OCI-LY3 (cell line): ENCODE measurements at regions not wholly inside any gene's neighbourhood (a gene's known extent, or its start where the extent isn't known, plus 50 kb on each side); places are given as distances from the start of the nearest gene placed in this dataset.

Source experiments
- H2AFZ ChIP-seq: fragments of 200-600, 300-600 bp; shearing (Covaris generic); 2 replicates; pipeline ENCODE4 v1.6.0; 2014; ENCODE audit warnings: antibody characterized with exemption, low read depth, low read length
- H3K27ac ChIP-seq: fragments of 200-600, 300-600 bp; sonication (generic); 2 replicates; pipeline ENCODE4 v1.5.1; 2014; ENCODE audit warnings: mild to moderate bottlenecking, low read length, moderate library complexity, mixed read lengths
- H3K27me3 ChIP-seq: fragments of 200-600, 300-600 bp; sonication (generic); 2 replicates; pipeline ENCODE4 v1.6.1; 2014; ENCODE audit warnings: low read depth, low read length, mixed read lengths
- H3K36me3 ChIP-seq: fragments of 200-600, 300-600 bp; sonication (generic); replicated peaks from 2 replicates; pipeline ENCODE3; 2014; ENCODE audit warnings: low read depth, low read length, mixed read lengths
- H3K4me1 ChIP-seq: fragments of 300-600, 200-600 bp; sonication (generic); 2 replicates; pipeline ENCODE4 v1.6.1; 2014; ENCODE audit warnings: low read length, mixed read lengths
- H3K4me2 ChIP-seq: fragments of 200-600, 300-600 bp; sonication (generic); 2 replicates; pipeline ENCODE4 v1.6.1; 2014; ENCODE audit warnings: low read length, mixed read lengths
- H3K4me3 ChIP-seq: fragments of 300-600, 200-600 bp; sonication (generic); 2 replicates; pipeline ENCODE4 v1.5.1; 2014; ENCODE audit warnings: antibody characterized with exemption, mild to moderate bottlenecking, low read length, moderate library complexity
- H3K79me2 ChIP-seq: fragments of 300-600, 200-600 bp; shearing (Covaris generic); 2 replicates; pipeline ENCODE4 v1.6.1; 2014; ENCODE audit warnings: mild to moderate bottlenecking, low read length, mixed read lengths
- H3K9ac ChIP-seq: fragments of 300-600, 200-600 bp; shearing (Covaris generic); 2 replicates; pipeline ENCODE4 v1.6.0; 2014; ENCODE audit warnings: mild to moderate bottlenecking, low read length, moderate library complexity
- H3K9me3 ChIP-seq: fragments of 200-600, 300-600 bp; shearing (Covaris generic); 2 replicates; pipeline ENCODE4 v1.6.1; 2014; ENCODE audit warnings: low read length, mixed read lengths; ENCODE audit not compliant: insufficient read depth
- H4K20me1 ChIP-seq: fragments of 200-600, 300-600 bp; sonication (generic); 2 replicates; pipeline ENCODE4 v1.6.1; 2016; ENCODE audit warnings: low read length, mixed read lengths; ENCODE audit not compliant: insufficient read depth
- EZH2phosphoT487 ChIP-seq: fragments of 200-600 bp; shearing (Covaris generic); IDR thresholded peaks from 2 replicates; pipeline ENCODE4 v1.6.1; 2018; ENCODE audit warnings: antibody characterized with exemption, mixed run types, low read depth
- TF ChIP-seq, protein P1 (sequence below): fragments of 200-600, 300-600 bp; sonication (generic); IDR thresholded peaks from 2 replicates; pipeline ENCODE4 v1.5.1; 2014; ENCODE audit warnings: antibody characterized with exemption, low read length, low read depth

DNA sequence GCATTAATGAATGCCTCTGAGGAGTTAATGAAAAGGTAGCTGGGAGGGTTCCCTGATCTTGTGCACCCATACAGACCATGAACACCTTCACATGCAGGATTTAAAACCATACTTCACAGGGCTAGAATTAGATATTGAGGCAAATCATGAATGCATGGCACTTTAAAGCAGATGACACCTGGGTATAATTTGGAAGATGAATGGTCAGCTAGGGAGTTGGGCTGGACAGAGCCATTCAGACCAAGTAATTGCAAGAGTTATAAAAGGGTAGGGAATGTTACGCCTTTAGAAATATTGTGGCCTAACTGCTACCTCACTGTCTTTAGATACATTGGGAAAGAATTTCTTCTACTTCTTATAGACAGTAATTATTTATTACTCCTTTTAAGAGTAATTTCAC lies 89.1 kb upstream of the ZNF827 start:
- Histone ChIP-seq H3K4me1 (peaks cover 54% of the 10 kb centered on the region), H3K27ac (no peak overlapping the region), H3K9me3 (no peaks in the 10 kb centered on the region), H3K36me3 (no peaks in the 10 kb centered on the region), H3K27me3 (no peaks in the 10 kb centered on the region), H4K20me1 (no peaks in the 10 kb centered on the region), H2AFZ (no peak overlapping the region), H3K4me3 (no peak overlapping the region), H3K79me2 (no peaks in the 10 kb centered on the region), H3K4me2 (no peak overlapping the region), H3K9ac (no peak overlapping the region)
- no peak for TF ChIP-seq EZH2phosphoT487
- TF ChIP-seq, protein P1, sequence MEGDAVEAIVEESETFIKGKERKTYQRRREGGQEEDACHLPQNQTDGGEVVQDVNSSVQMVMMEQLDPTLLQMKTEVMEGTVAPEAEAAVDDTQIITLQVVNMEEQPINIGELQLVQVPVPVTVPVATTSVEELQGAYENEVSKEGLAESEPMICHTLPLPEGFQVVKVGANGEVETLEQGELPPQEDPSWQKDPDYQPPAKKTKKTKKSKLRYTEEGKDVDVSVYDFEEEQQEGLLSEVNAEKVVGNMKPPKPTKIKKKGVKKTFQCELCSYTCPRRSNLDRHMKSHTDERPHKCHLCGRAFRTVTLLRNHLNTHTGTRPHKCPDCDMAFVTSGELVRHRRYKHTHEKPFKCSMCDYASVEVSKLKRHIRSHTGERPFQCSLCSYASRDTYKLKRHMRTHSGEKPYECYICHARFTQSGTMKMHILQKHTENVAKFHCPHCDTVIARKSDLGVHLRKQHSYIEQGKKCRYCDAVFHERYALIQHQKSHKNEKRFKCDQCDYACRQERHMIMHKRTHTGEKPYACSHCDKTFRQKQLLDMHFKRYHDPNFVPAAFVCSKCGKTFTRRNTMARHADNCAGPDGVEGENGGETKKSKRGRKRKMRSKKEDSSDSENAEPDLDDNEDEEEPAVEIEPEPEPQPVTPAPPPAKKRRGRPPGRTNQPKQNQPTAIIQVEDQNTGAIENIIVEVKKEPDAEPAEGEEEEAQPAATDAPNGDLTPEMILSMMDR, result no peak

DNA sequence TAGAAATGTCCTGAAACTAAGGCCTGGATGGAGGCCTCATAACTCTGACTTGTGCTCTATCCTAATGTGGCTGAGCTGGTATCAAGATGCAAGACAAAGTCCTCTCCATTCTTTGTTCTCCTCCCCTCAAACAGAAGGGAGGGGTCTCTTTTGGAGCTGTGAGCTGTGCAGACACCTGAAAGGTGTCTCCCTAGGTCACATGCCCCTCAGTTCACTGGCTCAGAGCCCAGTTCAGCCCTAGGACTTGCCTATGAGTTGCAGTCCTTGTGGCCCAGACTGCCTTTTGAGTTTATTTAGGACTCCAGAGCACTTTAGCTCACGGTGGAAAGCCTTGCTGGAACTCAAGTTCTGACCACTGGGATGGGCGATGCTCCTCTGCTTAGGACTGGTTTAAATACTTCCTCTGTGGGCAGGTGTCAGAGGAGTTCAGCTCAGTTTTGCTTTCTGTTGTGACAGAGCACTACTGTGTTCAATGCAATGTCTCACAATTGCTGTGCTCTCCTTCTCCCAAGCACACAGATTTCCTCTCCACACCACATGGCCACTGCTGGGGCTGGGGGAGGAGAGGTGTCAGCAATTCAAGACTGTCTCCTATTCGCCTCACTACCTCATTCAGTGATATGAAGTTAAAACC lies 84.8 kb upstream of the ZNF827 start:
- Histone ChIP-seq H3K27ac (no peak overlapping the region), H3K9ac (no peak overlapping the region), H3K4me2 (peak overlapping the region; percentile 46), H4K20me1 (no peaks in the 10 kb centered on the region), H3K79me2 (no peaks in the 10 kb centered on the region), H3K4me1 (peaks cover 12% of the 10 kb centered on the region), H3K4me3 (no peak overlapping the region), H3K27me3 (no peaks in the 10 kb centered on the region), H2AFZ (peak overlapping the region; percentile 82), H3K9me3 (no peaks in the 10 kb centered on the region), H3K36me3 (no peaks in the 10 kb centered on the region)
- TF ChIP-seq, protein P1, result no peak
- no peak for TF ChIP-seq EZH2phosphoT487

DNA sequence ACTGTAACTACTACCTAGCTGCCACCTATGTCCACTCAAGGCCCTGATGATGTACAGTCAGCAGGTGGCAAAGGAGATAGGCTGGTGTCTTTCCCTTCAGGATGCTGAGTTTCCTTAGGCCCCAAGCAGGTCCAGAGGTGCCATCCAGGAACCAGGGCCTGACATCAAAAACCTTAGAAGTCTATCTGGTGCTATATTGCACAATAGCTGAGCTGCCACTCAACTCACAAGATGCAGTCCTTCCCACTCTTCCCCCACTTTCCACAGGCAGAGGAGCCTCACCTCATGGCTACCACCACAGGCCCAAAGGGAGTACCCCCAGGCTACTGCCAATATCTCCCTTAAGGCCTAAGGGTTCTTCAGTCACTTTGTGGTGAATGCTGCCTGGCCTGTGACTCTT lies 83.9 kb upstream of the ZNF827 start:
- Histone ChIP-seq H4K20me1 (no peaks in the 10 kb centered on the region), H3K27ac (no peak overlapping the region), H3K36me3 (no peaks in the 10 kb centered on the region), H3K4me3 (no peak overlapping the region), H3K4me1 (peaks cover 11% of the 10 kb centered on the region), H3K79me2 (no peaks in the 10 kb centered on the region), H3K27me3 (no peaks in the 10 kb centered on the region), H3K9me3 (no peaks in the 10 kb centered on the region), H3K9ac (no peak overlapping the region), H2AFZ (no peak overlapping the region), H3K4me2 (no peak overlapping the region)
- TF ChIP-seq, protein P1, result no peak
- TF ChIP-seq EZH2phosphoT487, result no peak

DNA sequence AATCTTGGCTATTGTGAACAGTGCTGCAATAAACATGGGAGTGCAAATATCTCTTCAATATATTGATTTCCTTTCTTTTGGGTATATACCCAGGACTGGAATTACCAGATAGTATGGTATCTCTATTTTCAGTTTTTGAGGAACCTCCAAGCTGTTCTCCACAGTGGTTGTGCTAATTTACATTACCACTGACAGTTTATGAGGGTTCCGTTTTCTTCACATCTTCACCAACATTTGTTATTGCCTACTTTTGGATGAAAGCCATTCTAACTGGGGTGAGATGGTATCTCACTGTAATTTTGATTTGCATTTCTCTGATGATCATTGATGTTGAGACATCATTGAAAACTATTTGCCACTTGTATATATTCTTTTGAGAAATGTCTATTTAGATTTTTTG lies 79.6 kb upstream of the ZNF827 start:
- Histone ChIP-seq H3K27ac (no peak overlapping the region), H3K36me3 (no peaks in the 10 kb centered on the region), H4K20me1 (no peaks in the 10 kb centered on the region), H3K27me3 (no peaks in the 10 kb centered on the region), H3K4me1 (peaks cover 1% of the 10 kb centered on the region), H3K79me2 (no peaks in the 10 kb centered on the region), H2AFZ (no peak overlapping the region), H3K4me2 (no peak overlapping the region), H3K9me3 (no peaks in the 10 kb centered on the region), H3K9ac (no peak overlapping the region), H3K4me3 (no peak overlapping the region)
- TF ChIP-seq EZH2phosphoT487, result no peak
- TF ChIP-seq, protein P1, result no peak
